B cell (primary cell): ENCODE measurements at regions not wholly inside any gene's neighbourhood (a gene's known extent, or its start where the extent isn't known, plus 50 kb on each side); places are given as distances from the start of the nearest gene placed in this dataset.

Experiments used
- CTCF ChIP-seq: fragments of 200-600 bp; IDR thresholded peaks from one replicate; pipeline ENCODE4 v1.8.0; 2022; ENCODE audit warnings: antibody characterized with exemption, mild to moderate bottlenecking
- EZH2 ChIP-seq: IDR thresholded peaks from 2 replicates; pipeline ENCODE4 v1.6.1; 2012; ENCODE audit warnings: borderline replicate concordance, low read depth, mild to moderate bottlenecking, moderate library complexity, low read length; ENCODE audit not compliant: insufficient read depth, poor library complexity, severe bottlenecking

GRCh38 chr6:141321493-141322347 lies 811.0 kb upstream of the GJE1 start:
- no peak for TF ChIP-seq CTCF
- TF ChIP-seq EZH2 = no peak
